GM12873 (cell line): ENCODE measurements at regions not wholly inside any gene's neighbourhood (a gene's known extent, or its start where the extent isn't known, plus 50 kb on each side); places are given as distances from the start of the nearest gene placed in this dataset.

Experiments
- CTCF ChIP-seq: IDR thresholded peaks from 2 replicates; pipeline ENCODE4 v1.5.1; 2012; ENCODE audit warnings: low read depth, mild to moderate bottlenecking, moderate library complexity, low read length, control low read depth; ENCODE audit not compliant: insufficient read depth; ENCODE audit errors: missing control alignments

GRCh38 chr2:236704887-236705286, 135.3 kb downstream of the ACKR3 start:
- TF ChIP-seq CTCF = no peak

- no peak for TF ChIP-seq CTCF
Measured at GRCh38 chr2:236705295-236706105, 135.9 kb downstream of the ACKR3 start.

GRCh38 chr2:236706288-236706687, 136.7 kb downstream of the ACKR3 start:
- TF ChIP-seq CTCF = no peak

- TF ChIP-seq CTCF = no peak
Measured at GRCh38 chr2:236706803-236707202, 137.2 kb downstream of the ACKR3 start.

- TF ChIP-seq CTCF = no peak
Measured at GRCh38 chr2:236711440-236711839, 141.8 kb downstream of the ACKR3 start.

GRCh38 chr2:236712304-236712703, 142.7 kb downstream of the ACKR3 start:
- TF ChIP-seq CTCF = no peak

- TF ChIP-seq CTCF = no peak
Measured at GRCh38 chr2:236712961-236713673, 143.5 kb downstream of the ACKR3 start.
